ENCODE measurements at regions not wholly inside any gene's neighbourhood (a gene's known extent, or its start where the extent isn't known, plus 50 kb on each side); places are given as distances from the start of the nearest gene placed in this dataset.

DNA sequence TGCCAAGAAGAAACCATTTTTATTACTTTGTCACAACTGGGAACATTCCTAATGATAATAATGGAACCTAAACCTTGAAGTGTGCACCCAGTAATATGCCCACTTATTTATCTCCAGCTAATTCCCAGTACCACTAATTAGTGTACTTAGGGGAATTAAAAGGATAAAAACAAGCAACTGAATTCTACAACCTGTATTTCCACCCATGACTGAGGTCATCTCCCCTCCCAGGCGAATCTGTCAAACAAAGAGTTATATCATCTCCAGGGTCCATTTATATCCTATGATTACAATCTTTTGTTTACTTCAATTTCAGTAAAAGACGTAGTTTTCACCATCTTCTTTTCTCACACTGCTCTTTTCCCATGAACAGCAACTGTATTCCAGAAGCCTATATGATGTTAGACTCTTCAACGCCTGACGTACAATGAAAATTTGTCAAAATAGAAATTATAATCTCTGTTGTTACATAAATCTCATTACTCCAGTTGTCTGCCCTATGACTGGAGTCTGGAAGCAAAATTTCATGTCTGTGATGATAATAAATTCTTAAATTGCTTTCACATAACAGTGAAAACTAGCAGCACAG is 177.6 kb downstream of the GOLIM4 start:
- TF ChIP-seq, protein P1, sequence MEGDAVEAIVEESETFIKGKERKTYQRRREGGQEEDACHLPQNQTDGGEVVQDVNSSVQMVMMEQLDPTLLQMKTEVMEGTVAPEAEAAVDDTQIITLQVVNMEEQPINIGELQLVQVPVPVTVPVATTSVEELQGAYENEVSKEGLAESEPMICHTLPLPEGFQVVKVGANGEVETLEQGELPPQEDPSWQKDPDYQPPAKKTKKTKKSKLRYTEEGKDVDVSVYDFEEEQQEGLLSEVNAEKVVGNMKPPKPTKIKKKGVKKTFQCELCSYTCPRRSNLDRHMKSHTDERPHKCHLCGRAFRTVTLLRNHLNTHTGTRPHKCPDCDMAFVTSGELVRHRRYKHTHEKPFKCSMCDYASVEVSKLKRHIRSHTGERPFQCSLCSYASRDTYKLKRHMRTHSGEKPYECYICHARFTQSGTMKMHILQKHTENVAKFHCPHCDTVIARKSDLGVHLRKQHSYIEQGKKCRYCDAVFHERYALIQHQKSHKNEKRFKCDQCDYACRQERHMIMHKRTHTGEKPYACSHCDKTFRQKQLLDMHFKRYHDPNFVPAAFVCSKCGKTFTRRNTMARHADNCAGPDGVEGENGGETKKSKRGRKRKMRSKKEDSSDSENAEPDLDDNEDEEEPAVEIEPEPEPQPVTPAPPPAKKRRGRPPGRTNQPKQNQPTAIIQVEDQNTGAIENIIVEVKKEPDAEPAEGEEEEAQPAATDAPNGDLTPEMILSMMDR (IDR thresholded peaks at IDR 0.05): no peak
- no peak for TF ChIP-seq POLR2A (IDR thresholded peaks at IDR 0.05)
